ENCODE measurements at regions not wholly inside any gene's neighbourhood (a gene's known extent, or its start where the extent isn't known, plus 50 kb on each side); places are given as distances from the start of the nearest gene placed in this dataset.

GRCh38 chr12:126506426-126507182, 1441.4 kb downstream of the AACS start:
- no peak for DNase-seq

- DNase-seq: no peak
These were observed 1442.0 kb downstream of the AACS start for GRCh38 chr12:126507231-126507630.

- no peak for DNase-seq
These were observed 1444.3 kb downstream of the AACS start for GRCh38 chr12:126509572-126509971.

DNA sequence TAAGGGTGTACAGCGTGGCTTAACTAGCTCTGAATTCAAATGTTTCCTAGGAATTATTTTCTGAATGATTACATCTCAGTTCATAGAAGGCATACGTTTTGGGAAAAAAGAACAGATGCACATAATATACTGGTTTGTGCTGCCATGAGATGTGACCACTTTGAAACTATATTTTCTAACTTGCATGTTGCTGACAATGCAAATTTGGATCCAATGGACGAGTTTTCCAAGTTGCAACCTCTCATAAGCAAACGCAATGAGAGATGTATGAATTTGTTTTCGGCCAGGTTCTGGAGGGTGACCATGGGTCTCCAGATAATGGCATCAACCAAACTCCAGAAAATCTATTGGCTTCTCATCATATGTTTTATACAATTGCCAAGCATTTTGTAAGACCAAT, 1445.4 kb downstream of the AACS start:
- no peak for DNase-seq

- no peak for DNase-seq
These were observed 1448.0 kb downstream of the AACS start for GRCh38 chr12:126512916-126513913.

GRCh38 chr12:126518596-126519200, 1453.5 kb downstream of the AACS start:
- DNase-seq: no peak

- no peak for DNase-seq
These were observed 1454.6 kb downstream of the AACS start for GRCh38 chr12:126519833-126520232.

GRCh38 chr12:126523891-126524290, 1458.7 kb downstream of the AACS start:
- no peak for DNase-seq

- DNase-seq: no peak
These were observed 1469.3 kb downstream of the AACS start for GRCh38 chr12:126534495-126534894.

DNA sequence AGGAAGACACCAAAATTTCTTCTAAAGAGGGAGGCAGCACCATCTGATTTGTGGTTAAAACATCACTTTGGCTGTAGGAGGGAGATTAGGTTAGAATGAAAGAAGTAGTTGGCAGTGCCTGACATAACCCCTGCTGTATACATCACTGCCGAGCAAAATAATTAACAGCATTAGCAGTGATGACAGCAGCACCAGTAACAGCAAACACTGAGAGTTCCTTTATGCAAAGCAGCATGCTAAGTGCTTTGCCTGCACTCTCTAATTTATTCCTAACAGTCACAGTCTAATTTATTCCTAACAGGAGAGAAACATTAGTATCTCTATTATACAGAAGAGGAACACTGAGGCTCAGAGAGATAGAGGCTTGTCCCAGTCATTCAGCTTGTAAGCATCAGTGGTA, 1469.7 kb downstream of the AACS start:
- no peak for DNase-seq

GRCh38 chr12:126535971-126536370, 1470.7 kb downstream of the AACS start:
- no peak for DNase-seq

GRCh38 chr12:126537961-126538530, 1472.8 kb downstream of the AACS start:
- no peak for DNase-seq

GRCh38 chr12:126538888-126539287, 1473.7 kb downstream of the AACS start:
- DNase-seq: no peak

DNA sequence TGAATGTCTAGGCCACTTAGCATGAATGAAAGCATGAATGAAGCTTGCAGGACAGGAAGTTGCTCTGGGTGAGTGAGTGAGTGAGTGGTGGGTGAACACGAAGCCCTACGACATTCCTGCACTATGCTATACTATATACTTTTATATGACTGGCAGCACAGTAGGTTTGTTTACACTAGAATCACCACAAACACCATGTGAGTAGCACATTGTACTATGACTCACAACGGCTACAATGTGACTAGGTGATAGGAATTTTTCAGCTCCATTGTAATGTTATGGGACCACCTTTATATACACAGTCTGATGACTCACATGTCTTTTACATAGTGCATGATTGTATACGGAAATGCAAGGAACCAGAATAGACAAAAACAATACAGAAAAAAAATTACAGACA, 1480.2 kb downstream of the AACS start:
- DNase-seq: no peak

GRCh38 chr12:126547905-126548304, 1482.7 kb downstream of the AACS start:
- DNase-seq: peak in 1 of 3 donors; percentile 36

GRCh38 chr12:126551869-126552268, 1486.6 kb downstream of the AACS start:
- DNase-seq: no peak

- DNase-seq: no peak
These were observed 1489.4 kb downstream of the AACS start for GRCh38 chr12:126554625-126555024.

GRCh38 chr12:126557659-126558058, 1492.4 kb downstream of the AACS start:
- no peak for DNase-seq

GRCh38 chr12:126558219-126558618, 1493.0 kb downstream of the AACS start:
- no peak for DNase-seq

GRCh38 chr12:126558810-126559209, 1493.6 kb downstream of the AACS start:
- no peak for DNase-seq

DNA sequence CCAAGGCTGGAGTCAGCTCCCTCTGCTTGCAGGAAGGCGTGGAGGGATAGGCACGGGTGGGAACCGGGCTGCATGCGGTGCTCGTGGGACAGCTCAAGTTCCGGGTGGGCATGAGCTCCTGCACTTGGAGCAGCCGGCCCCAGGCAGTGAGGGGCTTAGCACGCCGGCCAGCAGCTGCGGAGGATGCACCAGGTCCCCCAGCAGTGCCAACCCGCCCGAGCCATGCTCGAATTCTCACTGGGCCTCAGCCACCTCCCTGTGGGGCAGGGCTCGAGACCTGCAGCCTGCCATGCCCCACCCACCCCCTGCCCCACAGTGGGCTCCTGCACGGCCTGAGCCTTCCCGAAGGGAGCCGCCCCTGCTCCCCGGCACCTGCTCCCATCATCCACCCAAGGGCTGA, 1501.8 kb downstream of the AACS start:
- DNase-seq: no peak

DNA sequence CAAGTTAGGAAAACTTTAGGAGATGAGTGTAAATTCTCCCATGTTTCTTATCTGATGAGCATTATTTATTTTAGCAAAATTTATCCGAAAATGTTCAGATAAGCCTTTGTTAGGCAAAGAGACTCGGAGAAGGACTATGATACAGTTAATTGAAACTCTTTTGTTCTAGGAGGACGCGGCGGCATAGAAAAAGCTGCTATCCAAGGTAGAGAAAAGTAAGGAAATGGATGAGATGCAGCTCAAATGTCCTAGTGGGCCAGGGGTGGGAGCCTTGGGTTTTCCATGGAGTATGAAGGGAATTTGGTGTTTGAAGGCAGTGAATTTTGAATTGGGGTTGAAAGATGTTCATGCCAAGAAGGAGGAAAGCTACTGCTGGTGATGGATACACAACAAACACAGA, 1504.5 kb downstream of the AACS start:
- DNase-seq: no peak

Data from muscle of back (tissue), 3 donors.